Loucy (cell line): ENCODE measurements at regions not wholly inside any gene's neighbourhood (a gene's known extent, or its start where the extent isn't known, plus 50 kb on each side); places are given as distances from the start of the nearest gene placed in this dataset.

Source experiments
- H2AFZ ChIP-seq: fragments of 200-600 bp; sonication (generic); 2 replicates; pipeline ENCODE4 v1.6.0; 2016; ENCODE audit warnings: antibody characterized with exemption, mild to moderate bottlenecking, low read length, moderate library complexity
- H3F3A ChIP-seq: fragments of 200-600 bp; 2 replicates; pipeline ENCODE4 v1.6.0; 2016; ENCODE audit warnings: antibody characterized with exemption, low read depth, mild to moderate bottlenecking
- H3K27me3 ChIP-seq: fragments of 200-600 bp; sonication (generic); 2 replicates; pipeline ENCODE4 v1.6.1; 2014; ENCODE audit warnings: low read length, mild to moderate bottlenecking; ENCODE audit not compliant: insufficient read depth, poor library complexity, severe bottlenecking
- H3K36me3 ChIP-seq: fragments of 200-600 bp; sonication (generic); 2 replicates; pipeline ENCODE4 v1.6.1; 2016; ENCODE audit warnings: low read length; ENCODE audit not compliant: insufficient read depth
- H3K4me1 ChIP-seq: fragments of 200-600 bp; sonication (generic); 2 replicates; pipeline ENCODE4 v1.5.1; 2014; ENCODE audit warnings: low read length, mild to moderate bottlenecking; ENCODE audit not compliant: insufficient read depth, poor library complexity, severe bottlenecking
- H3K4me2 ChIP-seq: fragments of 200-600 bp; sonication (generic); 2 replicates; pipeline ENCODE4 v1.6.0; 2014; ENCODE audit warnings: antibody characterized with exemption, low read length, low read depth, mild to moderate bottlenecking; ENCODE audit not compliant: poor library complexity, severe bottlenecking
- H3K4me3 ChIP-seq: fragments of 200-600 bp; sonication (generic); 2 replicates; pipeline ENCODE4 v1.5.1; 2014; ENCODE audit warnings: low read length, mild to moderate bottlenecking, mixed read lengths; ENCODE audit not compliant: poor library complexity, severe bottlenecking
- H3K79me2 ChIP-seq: fragments of 200-600 bp; sonication (generic); 2 replicates; pipeline ENCODE4 v1.6.1; 2014; ENCODE audit warnings: low read length; ENCODE audit not compliant: insufficient read depth
- H3K9ac ChIP-seq: fragments of 200-600 bp; sonication (generic); 2 replicates; pipeline ENCODE4 v1.6.0; 2014; ENCODE audit warnings: mild to moderate bottlenecking, low read depth, low read length, moderate library complexity; ENCODE audit not compliant: poor library complexity, severe bottlenecking
- H3K9me2 ChIP-seq: fragments of 200-600 bp; sonication (generic); replicated peaks from 2 replicates; pipeline ENCODE4 v1.6.1; 2016; ENCODE audit warnings: low read depth, low read length, mixed read lengths
- H3K9me3 ChIP-seq: fragments of 200-600 bp; sonication (generic); 2 replicates; pipeline ENCODE4 v1.6.1; 2014; ENCODE audit warnings: mild to moderate bottlenecking, antibody characterized with exemption, low read length, low read depth; ENCODE audit not compliant: insufficient read depth
- H4K20me1 ChIP-seq: fragments of 200-600 bp; sonication (generic); 2 replicates; pipeline ENCODE4 v1.6.0; 2014; ENCODE audit warnings: antibody characterized with exemption, low read length, mild to moderate bottlenecking; ENCODE audit not compliant: insufficient read depth, poor library complexity, severe bottlenecking
- EZH2phosphoT487 ChIP-seq: fragments of 200-600 bp; IDR thresholded peaks from 2 replicates; pipeline ENCODE4 v1.6.1; 2018; ENCODE audit warnings: antibody characterized with exemption, mild to moderate bottlenecking, moderate library complexity, borderline replicate concordance
- TF ChIP-seq, protein P1 (sequence below): fragments of 200-600 bp; sonication (generic); conservative IDR thresholded peaks from 2 replicates; pipeline ENCODE4 v1.5.1; 2014; ENCODE audit warnings: mild to moderate bottlenecking, antibody characterized with exemption, low read length

DNA sequence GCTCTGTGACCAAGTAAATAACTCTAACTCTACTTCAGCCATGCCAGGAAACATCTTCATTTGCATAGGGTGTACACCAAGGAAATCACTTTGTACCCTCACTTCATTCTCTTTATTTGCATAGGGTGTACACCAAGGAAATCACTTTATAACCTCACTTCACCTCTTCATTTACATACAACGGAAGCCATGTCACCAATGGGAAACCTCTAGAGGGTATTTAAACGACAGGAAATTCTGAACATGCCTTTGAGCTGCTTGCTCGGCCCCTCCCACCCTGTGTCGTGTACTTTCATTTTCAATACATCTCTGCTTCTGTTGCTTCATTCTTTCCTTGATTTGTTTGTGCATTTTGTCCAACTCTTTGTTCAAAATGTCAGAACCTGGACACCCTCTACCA lies 848.1 kb upstream of the FRG1 start:
- peaks cover 5% of the 10 kb centered on the region for H3K4me1 ChIP-seq
- 0 out of 2 replicates have a peak overlapping the region, but pooled peaks have one; percentile 8 for H2AFZ ChIP-seq
- no peaks in the 10 kb centered on the region for H3F3A ChIP-seq
- no peak for TF ChIP-seq EZH2phosphoT487
- TF ChIP-seq, protein P1, sequence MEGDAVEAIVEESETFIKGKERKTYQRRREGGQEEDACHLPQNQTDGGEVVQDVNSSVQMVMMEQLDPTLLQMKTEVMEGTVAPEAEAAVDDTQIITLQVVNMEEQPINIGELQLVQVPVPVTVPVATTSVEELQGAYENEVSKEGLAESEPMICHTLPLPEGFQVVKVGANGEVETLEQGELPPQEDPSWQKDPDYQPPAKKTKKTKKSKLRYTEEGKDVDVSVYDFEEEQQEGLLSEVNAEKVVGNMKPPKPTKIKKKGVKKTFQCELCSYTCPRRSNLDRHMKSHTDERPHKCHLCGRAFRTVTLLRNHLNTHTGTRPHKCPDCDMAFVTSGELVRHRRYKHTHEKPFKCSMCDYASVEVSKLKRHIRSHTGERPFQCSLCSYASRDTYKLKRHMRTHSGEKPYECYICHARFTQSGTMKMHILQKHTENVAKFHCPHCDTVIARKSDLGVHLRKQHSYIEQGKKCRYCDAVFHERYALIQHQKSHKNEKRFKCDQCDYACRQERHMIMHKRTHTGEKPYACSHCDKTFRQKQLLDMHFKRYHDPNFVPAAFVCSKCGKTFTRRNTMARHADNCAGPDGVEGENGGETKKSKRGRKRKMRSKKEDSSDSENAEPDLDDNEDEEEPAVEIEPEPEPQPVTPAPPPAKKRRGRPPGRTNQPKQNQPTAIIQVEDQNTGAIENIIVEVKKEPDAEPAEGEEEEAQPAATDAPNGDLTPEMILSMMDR, result no peak
- peak overlapping the region; percentile 43 for H3K4me2 ChIP-seq
- H4K20me1 ChIP-seq, result no peaks in the 10 kb centered on the region
- no peaks in the 10 kb centered on the region for H3K79me2 ChIP-seq
- peak overlapping the region; percentile 26 for H3K4me3 ChIP-seq
- H3K9ac ChIP-seq, result no peak overlapping the region
- H3K9me3 ChIP-seq, result no peaks in the 10 kb centered on the region; the same call in 1 of the 2 replicates
- H3K36me3 ChIP-seq, result no peaks in the 10 kb centered on the region
- H3K9me2 ChIP-seq, result no peaks in the 10 kb centered on the region
- no peaks in the 10 kb centered on the region for H3K27me3 ChIP-seq

DNA sequence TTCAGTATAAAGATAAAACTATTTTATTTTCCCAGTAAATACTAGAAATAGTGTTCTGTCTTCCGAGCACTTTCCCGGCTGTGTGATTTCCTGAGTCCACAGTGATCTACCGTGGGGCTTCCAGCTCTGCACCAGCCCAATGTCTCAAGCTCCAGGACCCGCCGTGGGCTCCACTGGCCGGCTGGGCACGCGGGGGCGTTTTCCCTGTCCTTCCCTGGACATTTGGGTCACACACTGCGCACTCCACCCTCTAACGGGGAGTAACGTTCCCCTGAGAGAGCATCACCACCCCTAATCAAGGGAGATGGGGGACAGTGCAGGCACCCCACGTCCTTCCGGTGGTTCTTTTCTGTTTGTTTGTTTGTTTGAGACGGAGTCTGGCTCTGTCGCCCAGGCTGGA lies 844.6 kb upstream of the FRG1 start:
- H2AFZ ChIP-seq, result no peak overlapping the region
- H3F3A ChIP-seq, result no peaks in the 10 kb centered on the region
- TF ChIP-seq, protein P1, result no peak
- TF ChIP-seq EZH2phosphoT487, result no peak
- H3K27me3 ChIP-seq, result no peaks in the 10 kb centered on the region
- H3K4me2 ChIP-seq, result no peak overlapping the region
- H3K4me1 ChIP-seq, result peaks cover 5% of the 10 kb centered on the region
- no peaks in the 10 kb centered on the region for H3K9me2 ChIP-seq
- H3K9ac ChIP-seq, result no peak overlapping the region
- H3K79me2 ChIP-seq, result no peaks in the 10 kb centered on the region
- no peak overlapping the region for H3K4me3 ChIP-seq
- no peaks in the 10 kb centered on the region for H4K20me1 ChIP-seq
- H3K9me3 ChIP-seq, result no peaks in the 10 kb centered on the region; the same call in 1 of the 2 replicates
- no peaks in the 10 kb centered on the region for H3K36me3 ChIP-seq

DNA sequence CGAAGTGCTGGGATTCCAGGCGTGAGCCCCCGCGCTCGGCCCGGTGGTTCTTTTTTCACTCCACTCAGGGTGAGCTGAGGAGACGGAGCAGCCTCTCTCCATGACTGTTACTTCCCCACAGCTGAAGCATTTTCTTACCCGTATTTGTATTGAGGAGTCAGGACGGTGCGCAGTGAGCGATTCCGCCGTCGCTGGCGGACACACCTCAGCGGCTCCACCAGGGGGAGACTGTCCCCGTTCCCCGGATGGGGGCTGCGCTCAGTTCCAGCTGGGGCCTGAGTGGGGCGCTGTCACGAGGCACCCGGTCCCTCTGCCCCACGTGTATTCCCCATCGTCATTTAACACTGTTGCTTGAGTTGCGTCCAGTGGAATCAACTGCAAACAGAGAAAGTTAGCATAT lies 844.0 kb upstream of the FRG1 start:
- TF ChIP-seq EZH2phosphoT487, result no peak
- TF ChIP-seq, protein P1, result 0 out of 2 replicates have a peak, but pooled peaks have one; percentile 22
- no peak overlapping the region for H2AFZ ChIP-seq
- peaks cover 5% of the 10 kb centered on the region for H3K4me1 ChIP-seq
- H3K9me3 ChIP-seq, result no peaks in the 10 kb centered on the region; the same call in 1 of the 2 replicates
- H3K79me2 ChIP-seq, result no peaks in the 10 kb centered on the region
- H3F3A ChIP-seq, result no peaks in the 10 kb centered on the region
- H3K36me3 ChIP-seq, result no peaks in the 10 kb centered on the region
- no peaks in the 10 kb centered on the region for H3K27me3 ChIP-seq
- H3K9me2 ChIP-seq, result no peaks in the 10 kb centered on the region
- H3K9ac ChIP-seq, result no peak overlapping the region
- no peak overlapping the region for H3K4me2 ChIP-seq
- no peak overlapping the region for H3K4me3 ChIP-seq
- H4K20me1 ChIP-seq, result no peaks in the 10 kb centered on the region
